ENCODE measurements at regions not wholly inside any gene's neighbourhood (a gene's known extent, or its start where the extent isn't known, plus 50 kb on each side); places are given as distances from the start of the nearest gene placed in this dataset.

DNA sequence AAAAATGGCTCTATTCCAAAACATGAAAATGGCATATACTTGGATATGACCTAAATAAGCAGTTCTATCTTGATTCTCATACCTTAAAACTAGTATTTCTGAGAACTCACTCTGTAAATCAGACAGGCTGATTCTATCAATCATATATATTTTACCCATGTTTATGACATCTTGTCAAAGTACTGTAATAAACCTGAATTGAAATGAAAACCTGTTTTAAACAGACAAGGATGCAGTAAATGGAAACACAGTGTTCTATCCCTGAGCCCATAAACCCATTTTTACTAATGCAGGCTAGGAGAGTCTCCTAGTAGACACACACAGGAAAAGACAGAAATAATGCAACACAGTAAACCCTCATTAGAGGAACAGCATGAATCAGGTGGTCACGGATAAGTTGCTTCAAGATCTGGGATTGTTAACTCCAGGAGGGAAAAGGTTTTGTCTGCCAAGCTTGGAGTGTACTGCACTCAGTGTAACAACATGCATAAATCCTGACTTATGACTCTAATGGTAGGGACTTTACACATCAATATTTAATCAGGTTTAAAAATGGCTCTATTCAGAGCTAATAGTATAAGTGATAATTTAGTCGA is 93.6 kb upstream of the CPNE8 start:
- no peaks in the 10 kb centered on the region for H4K20me1 ChIP-seq (replicated peaks; ENCODE audit: control insufficient read depth, insufficient read depth, low read length)
- in situ Hi-C loops (cut with MboI) = no loop called here
- H3K9me3 ChIP-seq (replicated peaks; ENCODE audit: control insufficient read depth, insufficient read depth, low read depth, low read length) = no peaks in the 10 kb centered on the region
- no TSS peak for BruUV-seq (replicated peaks)
- no peaks in the 10 kb centered on the region for H3K9me1 ChIP-seq (ENCODE audit: control insufficient read depth, insufficient read depth, low read length)
- no peak overlapping the region for H3K9ac ChIP-seq (ENCODE audit: insufficient read depth in 1 of 2, low read depth in 2 of 2, low read length in 2 of 2)
- H2AFZ ChIP-seq (ENCODE audit: low read depth, low read length) = no peak overlapping the region
- ATAC-seq = no peak
- H3K36me3 ChIP-seq (ENCODE audit: control insufficient read depth, insufficient read depth, low read length) = no peaks in the 10 kb centered on the region
- no peaks in the 10 kb centered on the region for H3K4me1 ChIP-seq (replicated peaks in 1 of 2; ENCODE audit: control insufficient read depth in 2 of 2, insufficient read depth in 2 of 2, low read length in 2 of 2)
- no peak for FAIRE-seq
- POLR2A ChIA-PET = no interaction called here
- no peaks in the 10 kb centered on the region for H3K27me3 ChIP-seq (ENCODE audit: control insufficient read depth in 2 of 2, insufficient read depth in 2 of 2, low read length in 2 of 2)
- no peaks in the 10 kb centered on the region for H3K79me2 ChIP-seq (ENCODE audit: control insufficient read depth, insufficient read depth, low read length)
- 3% methylated on average over 2 of the region's 2 CpGs for WGBS (ENCODE audit: insufficient coverage, low coverage, missing lambda C conversion rate)
- no peak for DNase-seq (ENCODE audit: extremely low read depth in 1 of 4, low spot score in 3 of 4)
- no peak overlapping the region for H3K4me3 ChIP-seq
- CTCF ChIA-PET (ENCODE audit: low intra/inter-chr PET ratio) = no interaction called here
- no peak overlapping the region for H3K4me2 ChIP-seq (ENCODE audit: insufficient read depth, low read length)
- no peak overlapping the region for H3K27ac ChIP-seq (ENCODE audit: extremely low read depth, low read depth, low read length)
- intact Hi-C loops (cut with micrococcal nuclease) = no loop called here
- no peak for TF ChIP-seq SAFB2 (IDR thresholded peaks at IDR 0.05; ENCODE audit: borderline replicate concordance, low read depth, low read length, severe bottlenecking)
- TF ChIP-seq CHD2 (IDR thresholded peaks at IDR 0.05; ENCODE audit: low read depth, low read length) = no peak
- no peak for TF ChIP-seq NFIX (CRISPR knock-in tag; IDR thresholded peaks at IDR 0.05; ENCODE audit: low read depth)
- TF ChIP-seq, protein P1, sequence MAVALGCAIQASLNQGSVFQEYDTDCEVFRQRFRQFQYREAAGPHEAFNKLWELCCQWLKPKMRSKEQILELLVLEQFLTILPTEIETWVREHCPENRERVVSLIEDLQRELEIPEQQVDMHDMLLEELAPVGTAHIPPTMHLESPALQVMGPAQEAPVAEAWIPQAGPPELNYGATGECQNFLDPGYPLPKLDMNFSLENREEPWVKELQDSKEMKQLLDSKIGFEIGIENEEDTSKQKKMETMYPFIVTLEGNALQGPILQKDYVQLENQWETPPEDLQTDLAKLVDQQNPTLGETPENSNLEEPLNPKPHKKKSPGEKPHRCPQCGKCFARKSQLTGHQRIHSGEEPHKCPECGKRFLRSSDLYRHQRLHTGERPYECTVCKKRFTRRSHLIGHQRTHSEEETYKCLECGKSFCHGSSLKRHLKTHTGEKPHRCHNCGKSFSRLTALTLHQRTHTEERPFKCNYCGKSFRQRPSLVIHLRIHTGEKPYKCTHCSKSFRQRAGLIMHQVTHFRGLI (CRISPR knock-in tag; IDR thresholded peaks at IDR 0.05) = no peak
- TF ChIP-seq ZNF282 (CRISPR knock-in tag; IDR thresholded peaks at IDR 0.05) = no peak

DNA sequence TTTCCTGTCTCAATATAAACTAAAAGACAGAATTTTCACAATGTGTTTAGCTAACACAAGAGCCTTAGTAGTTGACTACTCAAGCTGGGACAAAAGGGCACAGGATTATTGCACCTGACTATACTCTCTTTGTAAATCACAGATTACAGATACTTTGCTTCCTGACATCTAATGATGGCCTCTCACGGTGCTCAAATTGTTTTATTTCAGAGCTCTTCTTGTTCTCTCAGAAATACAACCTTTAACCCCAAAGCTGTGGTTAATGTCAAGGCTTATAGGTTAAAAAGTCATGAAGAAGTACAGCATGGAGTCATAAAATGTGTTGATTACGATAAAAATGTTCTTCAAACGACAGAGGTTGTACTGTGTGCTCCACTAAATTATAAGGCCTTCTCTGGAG is 89.9 kb upstream of the CPNE8 start:
- no peak for FAIRE-seq
- Histone ChIP-seq H3K79me2 (ENCODE audit: control insufficient read depth, insufficient read depth, low read length) (no peaks in the 10 kb centered on the region), H3K4me1 (replicated peaks in 1 of 2; ENCODE audit: control insufficient read depth in 2 of 2, insufficient read depth in 2 of 2, low read length in 2 of 2) (no peaks in the 10 kb centered on the region), H3K27ac (ENCODE audit: extremely low read depth, low read depth, low read length) (no peak overlapping the region), H3K36me3 (ENCODE audit: control insufficient read depth, insufficient read depth, low read length) (no peaks in the 10 kb centered on the region), H3K4me3 (no peak overlapping the region), H3K27me3 (ENCODE audit: control insufficient read depth in 2 of 2, insufficient read depth in 2 of 2, low read length in 2 of 2) (no peaks in the 10 kb centered on the region), H3K9ac (ENCODE audit: insufficient read depth in 1 of 2, low read depth in 2 of 2, low read length in 2 of 2) (no peak overlapping the region), H2AFZ (ENCODE audit: low read depth, low read length) (no peak overlapping the region), H3K9me3 (replicated peaks; ENCODE audit: control insufficient read depth, insufficient read depth, low read depth, low read length) (no peaks in the 10 kb centered on the region), H3K4me2 (ENCODE audit: insufficient read depth, low read length) (no peak overlapping the region), H3K9me1 (ENCODE audit: control insufficient read depth, insufficient read depth, low read length) (no peaks in the 10 kb centered on the region), H4K20me1 (replicated peaks; ENCODE audit: control insufficient read depth, insufficient read depth, low read length) (no peaks in the 10 kb centered on the region)
- no TSS peak for BruUV-seq (replicated peaks)
- in situ Hi-C loops (cut with MboI) (no loop called here), intact Hi-C loops (cut with micrococcal nuclease) (no loop called here)
- POLR2A ChIA-PET = no interaction called here
- no peak for ATAC-seq
- 3% methylated on average over 3 of the region's 3 CpGs for WGBS (ENCODE audit: insufficient coverage, low coverage, missing lambda C conversion rate)
- CTCF ChIA-PET (ENCODE audit: low intra/inter-chr PET ratio) = no interaction called here
- DNase-seq (ENCODE audit: extremely low read depth in 1 of 4, low spot score in 3 of 4) = no peak
- TF ChIP-seq ETS2 (tag; IDR thresholded peaks at IDR 0.05; ENCODE audit: borderline replicate concordance, poor library complexity, severe bottlenecking) (no peak), RAD21 (CRISPR knock-in tag; conservative IDR thresholded peaks at IDR 0.05 in 1 of 2, IDR thresholded peaks at IDR 0.05 in 1 of 2) (no peak), NR2C1 (IDR thresholded peaks at IDR 0.05) (no peak), NR2C1 (tag; IDR thresholded peaks at IDR 0.05) (no peak), HOXB6 (CRISPR knock-in tag; IDR thresholded peaks at IDR 0.05; ENCODE audit: borderline replicate concordance) (no peak), RNF219 (CRISPR knock-in tag; IDR thresholded peaks at IDR 0.05) (no peak), NCOA1 (IDR thresholded peaks at IDR 0.05; ENCODE audit: low read depth) (no peak), KLF6 (CRISPR knock-in tag; IDR thresholded peaks at IDR 0.05; ENCODE audit: borderline replicate concordance) (no peak)

Data from K562 (cell line).